NCI-H748 treated with DMSO at 0.1 percent for 48 hours (cell line): ENCODE measurements at regions not wholly inside any gene's neighbourhood (a gene's known extent, or its start where the extent isn't known, plus 50 kb on each side); places are given as distances from the start of the nearest gene placed in this dataset.
A peak's percentile ranks its signal among the peaks of the same experiment; 100 is the strongest.

Experiments
- DNase-seq: peaks from one replicate; lab custom pipeline; 2025; lab: John Stamatoyannopoulos, UW

GRCh38 chr7:79716329-79716728 lies 262.9 kb upstream of the MAGI2 start:
- DNase-seq: no peak

GRCh38 chr7:79714081-79714480 lies 260.6 kb upstream of the MAGI2 start:
- no peak for DNase-seq

GRCh38 chr7:79713276-79713675 lies 259.8 kb upstream of the MAGI2 start:
- DNase-seq: no peak

DNA sequence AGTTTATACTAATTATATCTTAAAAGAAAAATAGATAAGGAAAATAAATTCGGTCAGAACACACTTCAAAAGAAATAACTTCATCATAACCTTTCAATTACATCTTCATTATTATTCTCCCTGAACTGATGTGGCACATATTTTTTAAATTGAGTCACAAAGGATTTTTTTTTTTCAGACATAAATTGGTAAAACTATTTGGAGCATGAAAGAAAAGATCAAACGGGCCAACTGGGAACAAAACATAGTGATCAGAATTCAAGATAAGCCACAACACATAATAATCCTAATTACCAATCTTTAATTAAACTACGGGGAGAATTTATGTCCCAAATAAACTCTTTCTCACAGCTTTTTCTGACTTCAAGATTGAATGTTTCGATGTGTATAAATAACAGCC lies 258.2 kb upstream of the MAGI2 start:
- DNase-seq: no peak

GRCh38 chr7:79709574-79710409 lies 256.3 kb upstream of the MAGI2 start:
- no peak for DNase-seq

DNA sequence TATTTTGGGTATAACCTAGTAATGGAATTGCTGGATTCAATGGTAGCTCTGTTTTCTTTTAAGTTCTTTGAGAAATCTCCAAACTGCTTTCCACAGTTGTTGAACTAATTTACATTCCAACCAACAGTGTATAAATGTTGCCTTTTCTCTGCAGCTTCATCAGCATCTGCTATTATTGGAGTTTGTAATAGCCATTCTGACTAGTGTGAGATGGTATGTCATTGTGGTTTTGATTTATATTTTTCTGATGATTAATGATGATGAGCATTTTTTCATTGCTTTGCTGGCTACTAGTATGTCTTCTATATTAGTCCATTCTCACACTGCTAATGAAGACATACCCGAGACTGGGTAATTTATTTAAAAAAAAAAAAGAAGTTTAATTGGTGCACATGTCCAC lies 248.6 kb upstream of the MAGI2 start:
- no peak for DNase-seq

DNA sequence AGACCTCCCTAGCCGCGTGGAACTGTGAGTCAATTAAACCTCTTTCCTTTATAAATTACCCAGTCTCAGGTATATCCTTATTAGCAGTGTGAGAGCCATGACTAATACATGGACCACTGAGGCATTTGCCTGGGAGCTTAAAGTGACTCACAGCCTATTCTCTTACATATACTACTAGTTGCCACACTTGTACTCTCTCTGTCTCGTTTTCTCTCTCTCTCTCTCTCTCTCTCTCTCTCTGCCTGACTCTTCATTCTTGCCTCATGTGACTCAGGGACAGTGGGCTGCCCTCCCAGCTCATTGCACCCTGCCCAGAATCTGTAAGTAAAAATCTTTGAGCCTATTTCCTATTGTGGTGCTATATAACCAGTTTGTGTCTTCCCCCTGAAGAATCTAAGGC lies 238.5 kb upstream of the MAGI2 start:
- DNase-seq: no peak

DNA sequence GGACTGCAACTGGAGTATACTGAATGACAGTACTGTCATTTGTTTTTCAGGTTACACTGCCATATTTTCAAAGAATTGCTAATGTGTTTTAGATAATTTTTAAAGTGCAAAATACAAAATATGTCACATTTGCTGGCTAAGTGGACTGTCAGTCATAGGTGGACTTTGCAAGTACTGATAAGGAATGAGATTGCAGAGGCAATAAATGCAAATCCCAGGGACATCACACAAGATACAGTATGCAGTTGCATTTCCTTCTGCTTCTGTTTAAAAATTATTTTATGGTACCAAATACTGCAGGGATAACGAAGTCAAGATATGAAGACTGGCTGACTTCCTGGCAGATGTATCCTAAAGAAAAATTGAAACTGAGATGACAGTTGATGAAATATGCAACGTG lies 237.6 kb upstream of the MAGI2 start:
- DNase-seq: no peak

DNA sequence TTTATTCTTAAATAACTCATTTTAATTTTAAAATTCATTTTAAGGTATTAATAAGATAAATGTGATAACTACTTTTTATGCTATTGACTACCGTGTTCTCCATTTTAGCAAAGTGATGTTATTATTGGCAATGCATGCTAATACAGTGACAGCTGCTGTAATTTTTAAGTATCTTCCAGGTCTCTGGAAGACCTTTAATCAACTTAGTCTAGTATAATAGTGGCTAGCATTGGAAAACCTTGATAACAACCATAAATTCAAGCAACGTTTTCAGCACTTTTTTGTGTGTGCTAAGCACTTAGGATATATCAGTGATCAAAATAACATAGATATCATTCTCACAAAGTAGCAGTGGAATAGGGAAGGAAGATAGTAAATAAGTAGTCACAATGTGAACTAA lies 230.9 kb upstream of the MAGI2 start:
- DNase-seq: no peak

- DNase-seq: no peak
Observed at GRCh38 chr7:79683916-79684315, 230.4 kb upstream of the MAGI2 start.

DNA sequence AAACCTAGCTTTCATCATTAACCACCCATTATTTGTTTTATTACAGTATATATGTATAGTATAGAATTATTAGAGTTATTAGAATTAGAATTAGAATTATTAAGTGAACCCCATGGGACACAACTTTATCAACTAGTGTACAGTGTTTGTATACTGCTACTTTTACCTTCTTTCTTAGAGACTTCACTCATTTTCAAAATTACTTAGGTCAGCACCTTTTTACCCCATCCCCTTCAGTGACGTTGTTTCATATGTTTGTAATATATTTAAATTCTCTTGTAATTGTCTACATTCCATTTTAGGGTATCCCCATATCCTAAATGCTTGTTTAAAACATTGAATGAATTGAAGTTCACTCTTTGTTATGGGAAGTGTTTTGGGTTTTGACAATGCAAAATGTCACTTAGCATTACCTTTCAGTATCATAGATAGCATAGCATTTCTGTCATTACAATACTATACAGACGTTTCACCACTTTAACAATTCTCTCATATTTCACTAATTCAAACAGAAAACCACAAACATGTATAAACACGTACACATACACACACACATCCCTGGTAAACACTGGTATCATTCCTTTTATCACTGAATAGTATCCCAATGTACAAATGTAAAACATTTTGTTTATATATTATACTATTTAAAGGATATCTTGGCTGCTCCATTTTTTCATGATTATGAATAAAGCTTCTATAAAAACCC lies 229.9 kb upstream of the MAGI2 start:
- DNase-seq: no peak

- no peak for DNase-seq
Observed at GRCh38 chr7:79681454-79681853, 228.0 kb upstream of the MAGI2 start.

DNA sequence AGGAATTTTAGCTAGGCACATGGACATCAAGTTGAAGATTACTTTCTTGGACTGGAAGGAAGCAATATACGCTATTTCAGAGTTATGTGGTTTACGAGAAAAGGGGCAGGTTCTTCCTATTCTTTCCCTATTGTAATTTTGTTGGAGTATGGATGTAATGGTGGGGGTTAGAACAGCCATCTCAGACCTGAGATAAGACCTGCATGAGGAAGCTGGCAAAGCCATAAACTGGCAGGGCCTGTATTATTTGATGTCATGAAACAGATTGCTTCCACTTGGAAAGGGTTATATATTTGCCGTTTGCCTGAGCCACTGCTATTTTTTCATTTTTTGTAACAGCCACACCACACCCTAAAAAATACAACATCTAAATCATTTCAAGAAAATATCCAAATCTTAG lies 220.5 kb upstream of the MAGI2 start:
- no peak for DNase-seq

- DNase-seq: no peak
Observed at GRCh38 chr7:79673421-79673820, 220.0 kb upstream of the MAGI2 start.

DNA sequence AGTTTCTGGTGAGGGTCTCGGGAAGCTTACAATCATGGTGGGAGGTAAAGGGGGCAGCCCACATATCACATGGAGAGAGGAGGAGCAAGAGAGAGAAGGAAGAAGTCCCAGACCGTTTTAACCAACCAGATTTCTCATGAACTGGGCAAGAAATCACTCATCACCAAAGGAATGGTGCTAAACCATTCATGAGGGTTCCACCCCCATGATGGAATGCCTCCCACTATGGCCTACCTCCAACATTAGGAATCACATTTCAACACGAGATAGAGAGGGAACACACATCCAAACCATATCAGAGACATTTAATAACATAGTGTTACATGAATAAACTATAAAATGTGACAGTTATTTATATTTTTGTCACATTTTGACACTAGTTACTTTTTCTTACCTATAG lies 214.8 kb upstream of the MAGI2 start:
- DNase-seq: no peak

DNA sequence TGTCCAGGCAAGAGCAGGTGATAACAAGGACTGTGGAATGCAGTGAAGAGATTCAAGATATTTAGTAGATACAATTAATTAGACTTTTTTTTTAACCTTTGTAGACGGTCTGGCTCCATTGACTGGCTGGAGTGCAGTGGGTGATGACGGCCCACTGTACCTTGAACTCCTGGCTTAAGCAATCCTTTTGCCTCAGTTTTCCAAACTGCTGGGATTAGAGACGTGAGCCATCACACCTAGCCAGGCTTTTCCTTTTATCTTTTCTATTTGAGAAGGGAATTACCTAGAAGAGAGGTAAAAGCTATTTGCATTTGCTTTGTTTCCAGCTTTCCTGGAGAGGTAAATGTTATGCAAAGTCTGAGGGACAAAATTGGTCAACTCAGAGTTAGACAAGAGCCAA lies 213.0 kb upstream of the MAGI2 start:
- DNase-seq: no peak

GRCh38 chr7:79664884-79665676 lies 211.6 kb upstream of the MAGI2 start:
- DNase-seq: peak; percentile 24

DNA sequence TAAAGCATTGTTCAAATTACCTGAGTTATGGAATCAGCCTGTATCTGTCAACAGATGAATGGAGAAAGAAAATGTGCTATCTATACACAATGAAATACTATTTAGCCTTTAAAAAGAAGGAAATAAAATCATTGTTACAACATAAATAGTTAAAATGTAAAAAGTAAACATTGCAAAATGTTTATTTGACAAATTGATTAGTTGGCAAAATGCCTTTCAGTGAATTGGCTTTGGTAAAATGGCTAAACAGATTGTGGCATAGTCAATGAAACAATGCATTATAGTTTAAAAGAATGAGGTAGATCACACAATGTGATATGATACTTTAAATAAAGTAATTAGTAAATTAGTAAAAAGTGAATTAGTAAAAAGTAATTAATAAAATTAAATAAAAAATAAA lies 204.8 kb upstream of the MAGI2 start:
- DNase-seq: no peak

DNA sequence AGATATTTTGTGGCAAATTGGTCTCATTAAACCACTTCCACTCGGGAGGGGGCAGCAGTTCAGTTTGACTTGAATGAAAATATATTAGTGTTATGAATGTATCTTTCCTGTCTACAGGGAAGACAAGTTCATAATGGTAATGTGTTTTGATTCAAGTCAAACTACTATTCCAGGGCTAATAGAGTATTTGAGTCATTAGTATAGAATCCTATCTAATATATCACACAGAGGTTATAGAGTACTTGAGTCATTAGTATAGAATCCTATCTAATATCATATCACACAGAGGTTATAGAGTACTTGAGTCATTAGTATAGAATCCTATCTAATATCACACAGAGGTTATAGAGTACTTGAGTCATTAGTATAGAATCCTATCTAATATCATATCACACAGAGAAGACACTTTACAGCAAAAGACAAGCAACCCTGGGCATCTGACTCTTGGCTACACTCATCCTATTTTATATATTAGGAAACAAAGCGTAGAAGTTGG lies 199.7 kb upstream of the MAGI2 start:
- DNase-seq: no peak

GRCh38 chr7:79652619-79653018 lies 199.2 kb upstream of the MAGI2 start:
- no peak for DNase-seq

GRCh38 chr7:79647711-79648110 lies 194.2 kb upstream of the MAGI2 start:
- DNase-seq: no peak

- DNase-seq: no peak
Observed at GRCh38 chr7:79646278-79646677, 192.8 kb upstream of the MAGI2 start.

- DNase-seq: no peak
Observed at GRCh38 chr7:79636849-79637248, 183.4 kb upstream of the MAGI2 start.
